Right kidney (tissue), 1 donor: ENCODE measurements at regions not wholly inside any gene's neighbourhood (a gene's known extent, or its start where the extent isn't known, plus 50 kb on each side); places are given as distances from the start of the nearest gene placed in this dataset.
"Not testable (repeated sequence)": the region's sequence is repeated elsewhere in the genome, so short reads cannot be mapped to it uniquely, and the experiment has no call there.

ENCODE experiments used
- DNase-seq: peaks from one replicate; pipeline ENCODE4 v3.0.0-alpha.2; 2016

DNA sequence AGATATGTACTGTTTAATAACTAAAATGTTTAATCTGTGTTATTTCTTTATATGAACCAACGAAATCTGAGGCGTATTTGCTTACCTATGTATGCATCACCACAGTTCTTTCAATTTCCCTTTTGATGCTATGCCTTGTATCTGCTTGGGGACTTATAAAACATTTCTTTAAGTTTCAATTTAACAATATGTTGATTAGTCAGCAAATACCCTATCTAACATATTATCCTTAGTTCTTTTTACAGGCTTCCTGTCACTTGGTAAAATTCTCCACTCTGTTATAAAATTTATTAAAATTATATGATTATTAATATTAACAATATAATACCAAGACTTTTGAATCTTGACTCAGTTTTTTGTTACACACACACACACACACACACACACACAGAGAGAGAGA, 174.3 kb downstream of the CPS1 start:
- DNase-seq: no peak

DNA sequence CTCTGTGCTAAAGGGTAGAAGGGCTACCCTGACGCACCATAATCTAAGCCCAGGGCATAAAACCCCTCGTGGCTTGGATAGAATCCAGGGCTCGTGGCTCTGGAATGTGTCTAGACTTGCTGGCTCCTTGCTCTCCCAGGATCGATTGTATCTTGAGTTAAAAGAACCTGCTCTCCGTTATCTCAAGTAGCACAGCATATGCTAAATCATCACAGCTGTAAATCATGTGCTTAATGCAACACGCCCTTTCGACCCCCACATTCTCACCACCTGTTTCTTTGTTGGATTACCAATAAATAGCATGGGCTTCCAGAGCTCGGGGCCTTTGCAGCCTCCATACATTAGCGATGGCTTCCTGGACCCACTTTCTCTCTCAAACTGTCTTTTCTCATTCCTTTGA, 190.4 kb downstream of the CPS1 start:
- DNase-seq: not testable (repeated sequence)

DNA sequence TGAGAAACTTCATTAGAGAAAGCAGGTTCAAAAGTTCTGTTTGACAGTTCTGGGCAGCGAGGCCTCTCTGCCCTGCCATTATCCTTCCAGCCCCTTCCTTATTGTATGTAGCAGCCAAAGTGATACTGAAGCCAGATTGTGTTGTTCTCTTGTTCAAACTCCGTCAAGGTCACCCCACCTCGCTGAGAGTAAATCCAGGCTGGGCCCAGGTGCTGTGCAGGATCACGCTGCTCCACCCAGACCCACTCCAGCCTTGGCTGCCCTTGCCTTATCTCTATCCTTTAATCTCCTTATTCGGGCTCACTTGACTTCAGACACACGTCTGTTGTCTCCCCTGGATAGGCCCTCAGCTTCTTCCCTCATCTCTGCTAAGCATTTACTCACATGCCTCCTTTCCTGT, 196.1 kb downstream of the CPS1 start:
- DNase-seq: no peak

DNA sequence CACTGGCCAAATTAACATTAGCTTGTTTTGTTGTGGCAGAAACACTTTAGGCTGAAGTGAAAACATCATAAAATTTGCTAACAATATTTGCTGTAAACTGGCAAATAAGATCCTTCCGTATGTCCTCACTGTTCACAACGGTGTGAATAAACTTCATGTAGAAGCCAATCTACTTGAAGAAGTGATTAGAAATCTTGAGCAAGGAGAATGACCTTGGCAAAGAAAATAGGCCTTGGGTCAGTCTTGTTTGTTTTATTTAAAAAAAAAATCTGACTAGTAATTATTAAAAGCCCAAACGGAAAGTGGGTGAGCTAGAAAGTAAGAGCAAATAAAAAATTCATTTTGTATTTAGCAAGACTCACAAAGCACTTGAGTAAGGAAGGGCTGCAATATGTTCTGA, 197.0 kb downstream of the CPS1 start:
- no peak for DNase-seq

DNA sequence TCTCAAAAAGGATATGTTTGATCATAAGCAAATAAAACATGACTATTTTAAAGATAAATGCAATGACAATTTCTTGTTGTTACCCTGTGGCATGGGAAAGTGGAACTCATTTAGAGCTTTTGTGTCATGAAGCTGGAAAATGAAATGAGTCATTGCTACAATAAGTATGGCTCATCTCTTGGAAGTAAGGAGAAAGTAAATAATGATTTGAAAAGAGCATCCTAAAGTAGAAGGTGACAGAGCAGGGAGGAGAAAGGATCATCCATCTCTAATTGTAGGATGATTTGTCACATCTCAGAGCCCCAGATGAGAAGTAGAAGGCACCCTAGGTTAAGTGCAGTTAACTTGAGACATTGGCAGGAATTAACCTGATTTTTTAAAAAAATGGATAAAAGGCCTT, 200.5 kb downstream of the CPS1 start:
- DNase-seq: no peak

DNA sequence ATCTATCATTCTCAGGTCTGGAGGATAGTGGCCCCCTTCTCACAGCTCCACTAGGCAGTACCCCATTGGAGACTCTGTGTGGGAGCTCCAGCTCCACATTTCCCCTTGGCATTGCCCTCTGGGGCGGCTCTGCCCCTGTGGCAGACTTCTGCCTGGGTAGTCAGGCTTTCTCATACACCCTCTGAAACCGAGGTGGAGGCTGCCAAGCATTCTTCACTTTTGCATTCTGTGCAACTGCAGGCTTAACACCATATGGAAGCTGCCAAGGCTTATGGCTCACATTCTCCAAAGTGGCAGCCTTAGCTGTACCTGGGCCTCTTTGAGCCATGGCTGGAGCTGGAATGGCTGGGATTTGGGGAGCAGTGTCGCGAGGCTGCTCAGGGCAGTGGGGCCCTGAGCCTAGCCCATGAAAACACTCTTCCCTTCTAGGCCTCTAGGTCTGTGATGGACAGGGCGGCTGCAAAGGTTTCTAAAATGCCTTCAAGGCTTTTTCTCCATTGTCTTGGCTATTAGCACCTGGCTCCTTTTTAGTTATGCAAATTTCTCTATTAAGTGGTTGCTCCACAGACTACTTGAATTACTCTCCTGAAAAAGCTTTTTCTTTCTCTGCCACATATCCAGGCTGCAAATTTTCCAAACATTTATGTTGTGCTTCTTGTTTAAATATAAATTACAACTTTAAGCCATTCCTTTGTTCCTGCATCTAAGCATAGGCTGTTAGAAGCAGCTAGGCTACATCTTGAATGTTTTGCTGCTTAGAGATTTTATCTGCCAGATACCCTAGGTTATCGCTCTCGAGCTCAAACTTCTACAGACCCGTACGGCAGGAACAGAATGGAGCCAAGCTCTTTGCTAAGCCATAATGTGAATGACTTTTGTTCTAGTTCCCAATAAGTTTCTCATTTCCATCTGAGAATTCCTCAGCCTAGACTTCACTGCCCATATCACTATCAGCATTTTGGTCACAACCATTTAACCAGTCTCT, 206.5 kb downstream of the CPS1 start:
- no peak for DNase-seq

DNA sequence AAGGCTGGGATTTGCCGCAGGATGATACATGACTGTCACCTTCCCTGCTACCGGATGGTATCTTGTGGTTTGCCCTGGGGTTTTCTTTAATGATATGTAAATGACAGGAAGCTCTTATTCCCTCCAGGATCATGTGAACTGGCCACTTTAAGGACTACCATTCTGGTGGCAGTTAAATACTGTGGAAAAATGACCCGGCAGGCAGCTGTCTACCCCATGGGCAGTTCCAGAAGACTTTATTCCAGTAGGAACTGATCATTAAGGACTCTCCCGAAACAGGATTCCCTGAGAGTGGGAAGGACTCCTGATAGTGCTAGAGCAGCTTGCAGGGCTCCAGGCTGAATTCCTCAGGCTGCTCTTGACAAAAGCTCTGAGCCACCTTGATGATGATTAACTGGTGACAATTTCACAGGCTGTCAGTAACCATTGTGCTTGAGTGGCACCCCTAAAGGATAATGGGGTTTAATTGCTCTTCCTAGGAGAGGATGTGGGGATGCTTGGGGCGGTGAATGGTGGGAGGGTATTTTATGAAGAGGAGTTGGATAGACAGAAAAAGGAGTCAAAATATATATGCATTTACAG, 212.0 kb downstream of the CPS1 start:
- no peak for DNase-seq

DNA sequence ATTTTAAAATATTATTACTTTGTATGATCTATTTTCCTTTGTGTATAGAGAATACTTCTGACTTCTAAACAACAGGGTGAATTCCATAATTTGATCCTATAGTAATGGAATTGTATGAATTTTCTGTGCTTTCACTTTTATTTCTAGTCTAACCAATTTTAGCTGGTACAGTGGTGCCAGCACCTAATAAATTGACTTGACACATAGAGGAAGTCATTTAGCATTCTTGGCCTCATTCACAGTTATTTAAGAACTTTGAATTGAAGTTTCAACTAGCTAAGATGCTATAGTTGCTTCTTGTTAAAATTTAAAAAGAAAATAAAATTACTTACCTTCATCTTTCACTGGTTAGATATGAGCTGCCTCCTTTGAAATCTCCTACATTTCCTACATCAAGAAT, 220.4 kb downstream of the CPS1 start:
- DNase-seq: no peak

DNA sequence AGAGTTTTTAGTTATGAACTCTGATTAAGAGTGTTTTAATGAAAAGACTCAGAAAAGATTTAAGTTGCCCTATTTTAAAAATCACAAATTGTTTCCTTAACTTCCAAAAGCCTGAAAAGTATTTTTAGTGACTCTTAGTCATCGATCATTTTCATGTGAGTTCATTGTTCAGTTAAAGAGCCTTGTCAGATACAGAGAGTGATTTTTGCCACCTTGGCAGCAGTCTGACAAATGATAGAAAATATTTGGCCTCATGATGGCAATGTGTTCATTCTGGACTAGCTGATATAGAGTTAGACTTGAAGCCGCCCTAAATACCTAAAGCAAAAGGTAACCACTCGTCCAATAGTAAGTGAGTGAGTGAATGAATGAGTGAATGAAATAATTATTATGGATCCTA, 225.8 kb downstream of the CPS1 start:
- DNase-seq: no peak

DNA sequence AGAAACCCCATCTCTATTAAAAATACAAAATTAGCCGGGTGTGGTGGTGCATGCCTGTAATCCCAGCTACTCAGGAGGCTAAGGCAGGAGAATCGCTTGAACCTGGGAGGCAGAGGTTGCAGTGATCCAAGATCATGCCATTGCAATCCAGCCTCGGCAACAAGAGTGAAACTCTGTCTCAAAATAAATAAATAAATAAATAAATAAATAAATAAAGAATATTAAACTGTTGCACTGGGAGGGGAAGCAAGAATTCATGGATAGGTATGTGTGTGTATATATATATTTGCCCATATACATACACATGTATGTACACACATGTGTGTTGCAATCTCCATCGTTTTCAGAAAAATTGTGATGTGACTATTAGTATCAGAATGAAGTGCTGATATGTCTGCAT, 231.4 kb downstream of the CPS1 start:
- not testable (repeated sequence) for DNase-seq

DNA sequence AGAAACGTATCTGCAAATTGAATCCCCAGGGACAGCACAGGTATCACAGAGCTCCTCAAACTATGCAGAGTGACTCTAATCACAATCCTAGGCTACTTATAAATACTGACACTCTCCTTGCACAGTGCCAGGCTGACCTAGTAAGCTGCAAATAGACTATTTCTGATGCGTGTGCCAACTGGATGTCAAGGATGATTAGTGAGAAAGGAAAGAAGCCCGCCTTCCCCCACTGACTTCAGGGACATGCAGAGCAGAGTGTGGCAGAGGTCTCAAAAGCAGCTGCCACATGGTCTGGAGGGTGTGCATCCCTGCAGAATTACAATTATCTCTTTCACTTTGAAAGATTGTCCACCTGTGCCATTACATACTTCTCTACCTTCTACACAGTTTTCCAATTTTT, 235.6 kb downstream of the CPS1 start:
- DNase-seq: no peak

DNA sequence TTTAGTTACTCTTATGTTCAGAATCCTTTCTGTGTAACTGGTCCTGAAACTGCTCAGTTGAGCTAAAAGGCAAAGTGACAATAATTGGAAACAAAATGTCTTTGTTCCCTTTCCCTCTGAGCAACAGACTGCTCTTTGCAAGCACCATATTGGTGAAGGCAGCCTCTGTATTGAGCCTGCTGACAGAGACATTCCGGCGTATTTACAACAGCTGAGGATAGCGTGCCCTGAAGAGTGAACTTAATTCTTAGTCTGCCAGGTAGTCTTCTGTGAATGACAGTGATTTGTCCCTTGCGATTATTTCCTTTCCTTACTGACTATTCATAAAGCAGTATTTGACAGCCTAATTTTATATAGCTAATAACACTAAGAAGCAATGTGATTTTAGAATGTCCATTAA, 239.1 kb downstream of the CPS1 start:
- DNase-seq: no peak

DNA sequence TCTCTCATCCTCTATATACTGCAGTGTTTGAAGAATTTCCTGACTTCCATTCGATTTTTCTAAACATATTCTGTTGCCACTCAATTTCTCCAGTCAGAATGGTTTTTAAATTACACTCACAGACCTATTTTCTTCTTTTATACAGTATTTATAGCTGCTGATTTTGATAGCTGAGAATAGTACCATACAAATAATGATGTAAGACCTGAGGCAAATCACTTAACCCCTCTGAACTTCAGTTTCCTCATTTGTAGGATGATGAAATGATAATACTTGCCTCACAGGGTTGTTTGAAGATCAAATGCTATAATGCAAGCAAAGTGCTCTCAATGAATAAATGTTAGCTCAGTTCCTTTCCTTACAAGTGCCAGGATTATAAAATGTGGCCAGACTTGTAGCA, 241.8 kb downstream of the CPS1 start:
- no peak for DNase-seq

DNA sequence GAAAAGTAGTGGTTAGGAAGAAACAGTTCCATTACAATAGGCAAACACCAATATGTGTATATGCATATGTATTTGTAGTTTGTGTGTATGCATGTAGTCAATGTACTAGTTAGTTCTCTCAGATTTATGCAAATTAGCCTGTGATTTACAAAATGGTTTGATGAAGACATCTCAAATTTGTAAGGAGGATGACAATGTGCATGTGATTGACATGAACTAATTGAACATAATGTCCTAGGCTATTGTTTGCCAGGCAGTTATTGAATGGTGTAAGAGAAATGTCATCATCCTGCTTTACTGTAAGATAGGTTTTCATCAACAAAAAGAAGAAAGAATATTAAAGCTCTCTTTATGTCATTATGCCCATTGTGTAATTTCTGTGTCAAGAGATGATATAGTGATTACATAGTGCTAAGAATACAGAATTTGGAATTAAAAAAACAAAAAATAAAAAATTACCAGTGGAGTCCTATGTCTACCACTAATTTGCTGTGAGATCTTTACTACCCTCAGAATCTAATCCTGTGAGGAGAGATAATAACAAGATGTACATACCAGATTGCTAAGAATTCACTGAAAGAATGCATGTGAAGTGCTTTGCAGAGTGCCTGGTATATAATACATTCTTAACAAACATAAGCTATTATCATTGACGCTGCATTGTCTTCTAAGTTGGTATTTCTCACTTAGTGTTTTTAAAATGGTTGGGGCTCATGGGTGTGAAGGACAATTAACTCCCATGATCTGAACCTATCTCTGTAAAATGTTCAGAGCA, 258.0 kb downstream of the CPS1 start:
- DNase-seq: no peak

DNA sequence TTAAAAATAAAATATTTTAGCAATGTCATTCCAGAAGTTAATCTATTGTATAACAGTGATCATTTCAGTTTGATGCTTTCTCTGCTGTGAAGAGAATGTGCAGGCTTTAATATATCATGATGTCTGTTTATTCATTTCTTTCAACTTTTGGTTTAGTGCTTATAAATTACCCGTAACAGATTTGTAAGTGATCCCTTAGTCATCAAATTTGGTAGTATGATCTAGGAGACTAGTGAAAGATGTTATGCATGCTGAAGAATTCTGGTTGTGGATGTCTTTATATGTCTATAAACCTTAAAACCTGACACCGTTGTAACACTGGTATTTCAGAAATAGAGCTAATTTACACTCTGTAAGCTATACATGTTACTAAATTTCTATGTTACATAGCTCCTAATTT, 260.4 kb downstream of the CPS1 start:
- no peak for DNase-seq

DNA sequence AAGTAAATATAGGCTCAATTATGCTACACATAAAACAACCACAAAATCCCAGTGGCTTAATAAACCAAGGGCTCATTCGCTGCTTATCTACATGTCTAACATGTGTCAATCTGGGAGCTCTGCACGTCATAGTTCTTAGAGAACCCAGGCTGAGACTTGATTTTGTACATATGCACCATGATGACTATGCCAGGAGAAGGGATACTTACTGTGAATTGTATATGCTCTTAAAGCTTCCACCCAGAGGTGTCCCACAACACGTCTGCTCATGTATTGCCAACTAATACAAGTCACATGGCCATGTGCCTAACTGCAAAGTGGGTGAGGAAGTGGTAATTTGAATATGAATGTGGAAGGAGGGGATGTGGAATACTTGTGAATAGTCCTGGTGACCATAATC, 262.1 kb downstream of the CPS1 start:
- no peak for DNase-seq

DNA sequence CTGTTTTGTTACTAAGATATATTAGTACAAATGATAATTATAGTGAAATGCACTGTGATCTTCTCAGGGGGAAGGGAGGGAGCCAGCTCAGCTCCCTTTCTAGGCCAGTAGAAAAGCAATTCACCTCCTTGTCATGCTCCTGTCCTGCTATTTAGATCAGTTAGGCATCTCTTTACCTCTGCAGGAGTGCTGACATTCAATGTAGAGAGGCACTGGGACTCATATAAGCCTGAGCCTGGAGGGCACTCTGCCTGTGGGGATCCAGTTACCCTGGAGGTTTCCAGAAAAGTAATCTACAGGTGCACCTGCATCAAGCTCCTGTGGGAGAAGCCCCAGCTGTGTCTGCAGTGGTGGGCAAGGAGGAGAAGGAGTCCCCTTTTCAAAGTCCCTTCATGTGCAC, 277.0 kb downstream of the CPS1 start:
- no peak for DNase-seq

DNA sequence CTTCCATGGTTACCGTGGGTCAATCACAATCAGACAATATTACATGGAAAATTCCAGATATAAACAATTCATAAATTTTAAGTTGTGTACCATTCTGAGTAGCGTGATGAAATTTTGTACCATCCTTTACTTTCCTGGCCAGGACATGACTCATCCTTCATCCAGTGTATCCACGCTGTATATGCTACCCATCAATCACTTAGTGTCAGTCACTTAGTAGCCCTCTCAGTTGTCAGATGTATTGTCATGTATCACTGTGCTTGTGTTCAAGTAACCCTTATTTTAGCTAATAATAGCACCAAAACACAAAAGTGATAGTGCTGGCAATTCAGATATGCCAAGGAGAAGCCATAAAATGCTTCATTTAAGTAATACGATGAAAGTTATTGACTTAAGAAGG, 282.6 kb downstream of the CPS1 start:
- DNase-seq: no peak

DNA sequence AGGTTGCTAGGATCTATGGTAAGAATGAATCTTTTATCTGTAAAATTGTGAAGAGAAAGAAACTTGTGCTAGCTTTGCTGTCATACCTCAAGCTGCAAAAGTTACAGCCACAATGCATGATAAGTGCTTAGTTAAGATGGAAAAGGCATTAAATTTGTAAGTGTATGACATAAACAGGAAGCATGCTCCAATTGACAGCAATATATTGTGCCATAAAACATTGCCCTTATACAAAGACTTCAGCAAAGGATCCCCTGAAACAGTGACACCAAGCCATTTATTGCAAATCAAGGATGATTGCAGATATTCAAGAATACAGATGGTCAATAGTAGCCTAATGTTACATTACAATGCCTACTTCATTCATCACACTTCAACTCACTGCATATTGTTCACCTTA, 283.1 kb downstream of the CPS1 start:
- no peak for DNase-seq

DNA sequence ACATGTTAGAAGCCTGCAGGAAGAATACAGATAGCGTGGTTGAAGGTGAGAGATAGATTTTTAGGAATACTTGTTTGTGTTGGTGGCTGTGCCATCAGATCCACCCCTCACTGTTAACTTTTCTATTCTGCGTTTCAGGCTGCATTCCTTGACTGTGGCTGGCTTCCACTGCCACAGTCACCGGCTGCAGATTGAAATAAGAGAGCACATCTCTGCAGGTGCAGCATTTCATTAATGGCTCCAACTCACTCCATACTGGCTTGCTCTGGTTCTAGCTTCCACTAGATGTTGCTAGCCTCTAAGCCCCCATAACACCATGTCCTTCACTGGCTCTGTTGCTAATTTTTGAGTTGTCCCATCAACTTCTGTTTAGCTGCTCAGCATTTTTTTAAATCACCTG, 286.5 kb downstream of the CPS1 start:
- DNase-seq: no peak

DNA sequence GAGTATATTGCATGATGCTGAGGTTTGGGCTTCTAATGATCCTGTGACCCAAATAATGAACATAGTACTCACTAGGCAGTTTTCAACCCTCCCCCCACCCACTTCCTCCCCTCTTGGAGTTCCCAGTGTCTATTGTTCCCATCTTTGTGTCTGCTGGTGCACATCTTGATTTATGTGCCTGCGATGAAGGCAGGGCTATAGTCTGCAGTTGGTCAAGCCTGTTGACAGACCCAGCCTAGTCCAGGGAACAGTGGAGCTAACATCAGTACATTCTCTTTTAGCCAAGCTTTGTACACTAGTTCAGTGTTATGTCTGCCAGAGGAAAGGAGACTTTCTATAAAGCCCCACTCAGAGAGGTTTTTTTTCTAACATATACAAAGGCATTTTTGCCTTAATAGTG, 287.6 kb downstream of the CPS1 start:
- DNase-seq: no peak

DNA sequence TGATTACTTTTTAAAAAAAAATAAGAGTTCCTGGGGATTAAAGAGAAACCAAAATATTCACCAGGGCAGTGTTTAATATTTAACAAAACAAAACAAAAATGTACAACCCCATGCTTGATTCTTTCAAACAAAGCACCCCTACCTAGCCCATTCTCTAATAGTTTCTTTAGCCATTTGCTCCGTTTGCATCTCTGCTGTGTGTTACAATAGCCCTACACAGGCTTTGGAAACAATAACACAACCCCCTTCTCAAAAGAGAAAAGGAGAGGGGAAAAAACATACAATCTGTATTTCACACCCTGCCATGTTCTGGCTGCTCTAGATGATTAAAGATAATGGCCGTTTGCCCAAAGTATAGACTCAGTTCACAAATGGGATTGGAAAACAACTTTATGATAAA, 302.9 kb downstream of the CPS1 start:
- DNase-seq: no peak

DNA sequence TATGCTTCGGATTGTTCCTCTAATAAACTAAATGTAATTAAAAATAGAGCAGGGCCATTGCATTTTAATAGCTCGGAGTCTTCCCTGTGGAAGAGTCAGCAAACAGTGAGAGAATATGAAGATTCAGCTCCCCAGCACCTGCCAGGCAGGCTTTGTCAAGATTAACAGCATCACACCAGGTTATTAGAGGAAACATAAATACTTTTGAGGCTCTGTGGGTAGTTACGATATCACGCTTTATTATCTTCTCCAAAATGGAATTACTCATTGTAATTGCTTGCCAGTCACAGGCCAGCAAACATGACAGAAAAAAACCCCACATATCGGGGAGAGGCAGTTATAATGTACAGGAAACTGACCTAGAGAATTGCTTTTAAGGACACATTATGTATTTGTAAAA, 303.9 kb downstream of the CPS1 start:
- no peak for DNase-seq
